ENCODE measurements at regions not wholly inside any gene's neighbourhood (a gene's known extent, or its start where the extent isn't known, plus 50 kb on each side); places are given as distances from the start of the nearest gene placed in this dataset.

- H3K9me3 ChIP-seq (ENCODE audit: insufficient read depth in 2 of 2, low read depth in 1 of 2, low read length in 1 of 2) = no peaks in the 10 kb centered on the region
- no peak overlapping the region for H2AFZ ChIP-seq (ENCODE audit: low read length)
- 90% methylated on average over 4 of the region's 4 CpGs; no CpG with 5 or more reads in 1 of the 2 experiments for WGBS, 2 experiments (ENCODE audit: extremely low coverage in 1 of 2, insufficient coverage in 1 of 2, insufficient read length in 1 of 2, insufficient replicate concordance in 2 of 2, low coverage in 1 of 2, low lambda C conversion rate in 2 of 2, missing lambda C conversion rate in 1 of 2)
- H2AK5ac ChIP-seq (ENCODE audit: low read depth, low read length) = no peak overlapping the region
- H3K36me3 ChIP-seq (ENCODE audit: control insufficient read depth in 2 of 4, insufficient read depth in 4 of 4, low read length in 3 of 4) = no peaks in the 10 kb centered on the region
- no peaks in the 10 kb centered on the region for H3K27me3 ChIP-seq (replicated peaks in 1 of 4; ENCODE audit: control insufficient read depth in 3 of 4, extremely low read depth in 1 of 4, insufficient read depth in 3 of 4, low read length in 3 of 4)
- H2BK20ac ChIP-seq (ENCODE audit: low read length) = no peak overlapping the region
- H3K27ac ChIP-seq (ENCODE audit: low read depth, low read length) = no peak overlapping the region
- H3K56ac ChIP-seq (replicated peaks; ENCODE audit: insufficient read length, low read depth, low read length) = no peak overlapping the region
- no peak for DNase-seq (ENCODE audit: low read depth in 1 of 2, low spot score in 2 of 2)
- H3K9ac ChIP-seq (replicated peaks in 1 of 4; ENCODE audit: extremely low read depth in 1 of 4, low read depth in 3 of 4, low read length in 3 of 4) = no peak overlapping the region
- no peaks in the 10 kb centered on the region for H3K79me2 ChIP-seq (ENCODE audit: control insufficient read depth in 1 of 2, insufficient read depth in 2 of 2, low read length in 2 of 2)
- no peak for TF ChIP-seq TBP (IDR thresholded peaks at IDR 0.05; ENCODE audit: low read depth, low read length)
- TF ChIP-seq MAFK (IDR thresholded peaks at IDR 0.05; ENCODE audit: low read depth, low read length) = no peak
- TF ChIP-seq POLR2A (IDR thresholded peaks at IDR 0.05; ENCODE audit: control extremely low read depth in 1 of 2, low read depth in 2 of 2, low read length in 2 of 2) = no peak
- TF ChIP-seq CTCF (IDR thresholded peaks at IDR 0.05; ENCODE audit: control extremely low read depth in 1 of 3, insufficient read depth in 1 of 3, low read depth in 1 of 3, low read length in 3 of 3) = no peak
- TF ChIP-seq TEAD4 (IDR thresholded peaks at IDR 0.05; ENCODE audit: low read depth, low read length) = no peak
- TF ChIP-seq SP4 (IDR thresholded peaks at IDR 0.05; ENCODE audit: low read length) = no peak
- TF ChIP-seq MAX (IDR thresholded peaks at IDR 0.05) = no peak
- TF ChIP-seq SAP30 (IDR thresholded peaks at IDR 0.05; ENCODE audit: insufficient read depth, insufficient replicate concordance, low read length) = no peak
- no peak for TF ChIP-seq NANOG (IDR thresholded peaks at IDR 0.05; ENCODE audit: insufficient read depth, low read depth, low read length, poor library complexity, severe bottlenecking)
- no peak for TF ChIP-seq POU5F1 (IDR thresholded peaks at IDR 0.05; ENCODE audit: low read depth, low read length)
- TF ChIP-seq GABPA (IDR thresholded peaks at IDR 0.05; ENCODE audit: borderline replicate concordance, insufficient read depth, low read length) = no peak
- no peak for TF ChIP-seq CEBPB (IDR thresholded peaks at IDR 0.05; ENCODE audit: low read depth, low read length)
- ChIA-PET CTCF (ENCODE audit: partially characterized antibody) (interaction anchor here (1.0 kb wide), 1 partner anchor 12 kb away, joined by 3 read pairs; no protein-coding TSS in a partner anchor), POLR2A (ENCODE audit: partially characterized antibody) (no interaction called here)
- H4K20me1 ChIP-seq (replicated peaks in 1 of 2; ENCODE audit: control insufficient read depth in 1 of 2, insufficient read depth in 2 of 2, low read length in 2 of 2) = no peaks in the 10 kb centered on the region
- H2BK15ac ChIP-seq (ENCODE audit: low read length) = no peak overlapping the region
- H4K5ac ChIP-seq (ENCODE audit: insufficient read length, low read depth, low read length) = no peak overlapping the region
- no peak overlapping the region for H3K4me3 ChIP-seq (ENCODE audit: extremely low read depth in 1 of 4, insufficient read depth in 2 of 4, low read depth in 3 of 4, low read length in 4 of 4)
- no peak for FAIRE-seq
- no peaks in the 10 kb centered on the region for H3K23me2 ChIP-seq (ENCODE audit: low read depth, low read length)
- H3K4me2 ChIP-seq (ENCODE audit: insufficient read depth in 1 of 2, low read depth in 2 of 2, low read length in 2 of 2) = no peak overlapping the region
- H3K23ac ChIP-seq (ENCODE audit: insufficient read length) = no peak overlapping the region
- H3K79me1 ChIP-seq (ENCODE audit: low read depth, low read length) = no peaks in the 10 kb centered on the region
- no peak overlapping the region for H2BK5ac ChIP-seq (ENCODE audit: low read depth, low read length)
- no peak overlapping the region for H4K8ac ChIP-seq (ENCODE audit: extremely low read depth, insufficient read depth, low read length)
- H4K91ac ChIP-seq (replicated peaks; ENCODE audit: insufficient read length, low read length) = no peak overlapping the region
- no peak overlapping the region for H3K14ac ChIP-seq (ENCODE audit: insufficient read length)
- no peak overlapping the region for H2BK12ac ChIP-seq (ENCODE audit: low read depth, low read length)
- H2BK120ac ChIP-seq (replicated peaks; ENCODE audit: low read depth, low read length) = no peak overlapping the region
- no peak overlapping the region for H3K18ac ChIP-seq (ENCODE audit: extremely low read depth, low read length)
- H3K4ac ChIP-seq (replicated peaks; ENCODE audit: insufficient read length, low read depth, low read length) = no peak overlapping the region
- H3K4me1 ChIP-seq (replicated peaks in 1 of 4; ENCODE audit: control insufficient read depth in 3 of 4, insufficient read depth in 4 of 4, low read length in 3 of 4) = no peaks in the 10 kb centered on the region
Observed at GRCh38 chr9:20083390-20083789, 294.6 kb upstream of the SLC24A2 start.

Measured in H1 (cell line).